ENCODE measurements at regions not wholly inside any gene's neighbourhood (a gene's known extent, or its start where the extent isn't known, plus 50 kb on each side); places are given as distances from the start of the nearest gene placed in this dataset.

GRCh38 chrX:109841869-109842579, 109.0 kb upstream of the ACSL4 start:
- Histone ChIP-seq H3K27ac (ENCODE audit: poor library complexity, severe bottlenecking) (peak overlapping the region; percentile 48), H3K4me3 (ENCODE audit: severe bottlenecking) (no peak overlapping the region), H3K36me3 (ENCODE audit: low read depth) (no peaks in the 10 kb centered on the region), H3K9me3 (ENCODE audit: severe bottlenecking) (no peaks in the 10 kb centered on the region), H3K4me1 (ENCODE audit: insufficient read depth, poor library complexity, severe bottlenecking) (peaks cover 26% of the 10 kb centered on the region), H3K27me3 (ENCODE audit: insufficient read depth, poor library complexity, severe bottlenecking) (no peaks in the 10 kb centered on the region)
- no peak for TF ChIP-seq CTCF (IDR thresholded peaks at IDR 0.05; ENCODE audit: poor library complexity, severe bottlenecking)
- ATAC-seq (ENCODE audit: low read depth) (no peak), DNase-seq (ENCODE audit: low spot score) (no peak)

- no peaks in the 10 kb centered on the region for H3K9me3 ChIP-seq (ENCODE audit: severe bottlenecking)
- DNase-seq (ENCODE audit: low spot score), result no peak
- no peaks in the 10 kb centered on the region for H3K27me3 ChIP-seq (ENCODE audit: insufficient read depth, poor library complexity, severe bottlenecking)
- ATAC-seq (ENCODE audit: low read depth), result no peak
- TF ChIP-seq CTCF (IDR thresholded peaks at IDR 0.05; ENCODE audit: poor library complexity, severe bottlenecking), result no peak
- H3K4me3 ChIP-seq (ENCODE audit: severe bottlenecking), result no peak overlapping the region
- peaks cover 28% of the 10 kb centered on the region for H3K4me1 ChIP-seq (ENCODE audit: insufficient read depth, poor library complexity, severe bottlenecking)
- no peaks in the 10 kb centered on the region for H3K36me3 ChIP-seq (ENCODE audit: low read depth)
- no peak overlapping the region for H3K27ac ChIP-seq (ENCODE audit: poor library complexity, severe bottlenecking)
Observed at GRCh38 chrX:109842611-109843010, 109.6 kb upstream of the ACSL4 start.

- no peak for TF ChIP-seq CTCF (IDR thresholded peaks at IDR 0.05; ENCODE audit: poor library complexity, severe bottlenecking)
- ATAC-seq (ENCODE audit: low read depth) (no peak), DNase-seq (ENCODE audit: low spot score) (no peak)
- Histone ChIP-seq H3K36me3 (ENCODE audit: low read depth) (no peaks in the 10 kb centered on the region), H3K4me1 (ENCODE audit: insufficient read depth, poor library complexity, severe bottlenecking) (peaks cover 37% of the 10 kb centered on the region), H3K27me3 (ENCODE audit: insufficient read depth, poor library complexity, severe bottlenecking) (no peaks in the 10 kb centered on the region), H3K9me3 (ENCODE audit: severe bottlenecking) (no peaks in the 10 kb centered on the region), H3K27ac (ENCODE audit: poor library complexity, severe bottlenecking) (no peak overlapping the region), H3K4me3 (ENCODE audit: severe bottlenecking) (no peak overlapping the region)
Observed at GRCh38 chrX:109843963-109844751, 111.1 kb upstream of the ACSL4 start.

- no peaks in the 10 kb centered on the region for H3K9me3 ChIP-seq (ENCODE audit: severe bottlenecking)
- DNase-seq (ENCODE audit: low spot score), result no peak
- no peak for ATAC-seq (ENCODE audit: low read depth)
- no peaks in the 10 kb centered on the region for H3K36me3 ChIP-seq (ENCODE audit: low read depth)
- no peak for TF ChIP-seq CTCF (IDR thresholded peaks at IDR 0.05; ENCODE audit: poor library complexity, severe bottlenecking)
- no peak overlapping the region for H3K4me3 ChIP-seq (ENCODE audit: severe bottlenecking)
- H3K4me1 ChIP-seq (ENCODE audit: insufficient read depth, poor library complexity, severe bottlenecking), result peaks cover 34% of the 10 kb centered on the region
- H3K27ac ChIP-seq (ENCODE audit: poor library complexity, severe bottlenecking), result no peak overlapping the region
- no peaks in the 10 kb centered on the region for H3K27me3 ChIP-seq (ENCODE audit: insufficient read depth, poor library complexity, severe bottlenecking)
Observed at GRCh38 chrX:109844986-109845385, 111.9 kb upstream of the ACSL4 start.

- peaks cover 24% of the 10 kb centered on the region for H3K4me1 ChIP-seq (ENCODE audit: insufficient read depth, poor library complexity, severe bottlenecking)
- no peak for TF ChIP-seq CTCF (IDR thresholded peaks at IDR 0.05; ENCODE audit: poor library complexity, severe bottlenecking)
- ATAC-seq (ENCODE audit: low read depth) (no peak), DNase-seq (ENCODE audit: low spot score) (no peak)
- H3K27ac ChIP-seq (ENCODE audit: poor library complexity, severe bottlenecking), result peak overlapping the region; percentile 77
- H3K9me3 ChIP-seq (ENCODE audit: severe bottlenecking), result no peaks in the 10 kb centered on the region
- H3K4me3 ChIP-seq (ENCODE audit: severe bottlenecking), result no peak overlapping the region
- no peaks in the 10 kb centered on the region for H3K36me3 ChIP-seq (ENCODE audit: low read depth)
- no peaks in the 10 kb centered on the region for H3K27me3 ChIP-seq (ENCODE audit: insufficient read depth, poor library complexity, severe bottlenecking)
Observed at GRCh38 chrX:109845996-109846395, 112.9 kb upstream of the ACSL4 start.
